Tibial nerve (tissue), 4 donors: ENCODE measurements at regions not wholly inside any gene's neighbourhood (a gene's known extent, or its start where the extent isn't known, plus 50 kb on each side); places are given as distances from the start of the nearest gene placed in this dataset.

ENCODE experiments used
- EP300 ChIP-seq, 2 donors: sonication (generic); formaldehyde crosslinking; IDR thresholded peaks; one replicate each; pipeline ENCODE4 v1.6.1; 2017; ENCODE audit warnings: antibody characterized with exemption in 2 of 2, mild to moderate bottlenecking in 1 of 2
- POLR2A ChIP-seq, 2 donors: fragments of 450-650 bp; IDR thresholded peaks; one replicate each; pipeline ENCODE4 v1.6.1; 2017; ENCODE audit warnings: antibody characterized with exemption in 2 of 2, mild to moderate bottlenecking in 2 of 2, moderate library complexity in 2 of 2
- TF ChIP-seq, protein P1 (sequence below), 5 experiments: fragments of 200-600 bp in 3 of 5; fragments of 450-650 bp in 2 of 5; sonication (generic) in 3 of 5; IDR thresholded peaks; one replicate each; pipeline ENCODE4 v1.5.1; 2016 to 2019; ENCODE audit warnings: antibody characterized with exemption in 5 of 5, mild to moderate bottlenecking in 3 of 5, moderate library complexity in 2 of 5

DNA sequence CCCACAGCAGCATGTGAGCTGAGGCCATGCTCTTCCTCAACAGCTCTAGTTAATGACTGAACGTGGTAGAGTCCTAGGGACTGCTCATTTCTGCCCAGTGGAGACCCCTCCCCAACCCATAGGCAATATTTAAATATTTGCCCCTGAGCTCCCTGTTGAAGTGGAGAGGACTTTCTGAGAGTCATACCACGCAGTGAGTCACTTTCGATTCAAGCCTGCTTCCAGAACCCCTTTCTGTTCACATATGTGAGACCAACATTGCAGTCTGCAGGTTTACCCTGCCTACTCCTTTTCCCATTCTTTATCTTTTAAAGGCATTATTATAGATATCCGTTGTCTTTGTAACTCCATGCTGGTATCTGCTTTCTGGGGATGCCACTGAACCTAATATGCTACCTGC, 946.3 kb downstream of the JRKL start:
- TF ChIP-seq, protein P1, sequence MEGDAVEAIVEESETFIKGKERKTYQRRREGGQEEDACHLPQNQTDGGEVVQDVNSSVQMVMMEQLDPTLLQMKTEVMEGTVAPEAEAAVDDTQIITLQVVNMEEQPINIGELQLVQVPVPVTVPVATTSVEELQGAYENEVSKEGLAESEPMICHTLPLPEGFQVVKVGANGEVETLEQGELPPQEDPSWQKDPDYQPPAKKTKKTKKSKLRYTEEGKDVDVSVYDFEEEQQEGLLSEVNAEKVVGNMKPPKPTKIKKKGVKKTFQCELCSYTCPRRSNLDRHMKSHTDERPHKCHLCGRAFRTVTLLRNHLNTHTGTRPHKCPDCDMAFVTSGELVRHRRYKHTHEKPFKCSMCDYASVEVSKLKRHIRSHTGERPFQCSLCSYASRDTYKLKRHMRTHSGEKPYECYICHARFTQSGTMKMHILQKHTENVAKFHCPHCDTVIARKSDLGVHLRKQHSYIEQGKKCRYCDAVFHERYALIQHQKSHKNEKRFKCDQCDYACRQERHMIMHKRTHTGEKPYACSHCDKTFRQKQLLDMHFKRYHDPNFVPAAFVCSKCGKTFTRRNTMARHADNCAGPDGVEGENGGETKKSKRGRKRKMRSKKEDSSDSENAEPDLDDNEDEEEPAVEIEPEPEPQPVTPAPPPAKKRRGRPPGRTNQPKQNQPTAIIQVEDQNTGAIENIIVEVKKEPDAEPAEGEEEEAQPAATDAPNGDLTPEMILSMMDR (IDR thresholded peaks at IDR 0.05), result no peak
- TF ChIP-seq POLR2A (IDR thresholded peaks at IDR 0.05), result no peak
- TF ChIP-seq EP300 (IDR thresholded peaks at IDR 0.05), result no peak
